Mesendoderm (in vitro differentiated cells): ENCODE measurements at regions not wholly inside any gene's neighbourhood (a gene's known extent, or its start where the extent isn't known, plus 50 kb on each side); places are given as distances from the start of the nearest gene placed in this dataset.

ENCODE experiments used
- DNase-seq: peaks from one replicate; pipeline ENCODE4 v3.0.0; 2013
- H2AK5ac ChIP-seq: 2 replicates; pipeline ENCODE4 v1.6.1; 2013; ENCODE audit warnings: low read length, inconsistent platforms
- H2BK120ac ChIP-seq: 2 replicates; pipeline ENCODE4 v1.6.1; 2013; ENCODE audit warnings: low read depth, mild to moderate bottlenecking, low read length, moderate library complexity, mixed read lengths
- H2BK15ac ChIP-seq: replicated peaks from 2 replicates; pipeline ENCODE4 v1.6.1; 2013; ENCODE audit warnings: low read depth, mild to moderate bottlenecking, moderate library complexity
- H2BK5ac ChIP-seq: 2 replicates; pipeline ENCODE4 v1.6.1; 2013; ENCODE audit warnings: low read length, inconsistent platforms
- H3K18ac ChIP-seq: 2 replicates; pipeline ENCODE4 v1.6.1; 2013; ENCODE audit warnings: mild to moderate bottlenecking, low read length, mixed read lengths
- H3K23ac ChIP-seq: one replicate; pipeline ENCODE4 v1.6.1; 2013; ENCODE audit warnings: low read length
- H3K27ac ChIP-seq: 2 replicates; pipeline ENCODE4 v1.5.1; 2013; ENCODE audit warnings: low read depth, mild to moderate bottlenecking, inconsistent platforms, low read length, moderate library complexity
- H3K27me3 ChIP-seq: 2 replicates; pipeline ENCODE4 v1.6.1; 2013; ENCODE audit warnings: low read length, control low read depth, mild to moderate bottlenecking, inconsistent platforms; ENCODE audit not compliant: insufficient read depth, poor library complexity
- H3K36me3 ChIP-seq: 2 replicates; pipeline ENCODE4 v1.6.1; 2013; ENCODE audit warnings: low read length, inconsistent platforms; ENCODE audit not compliant: control insufficient read depth, insufficient read depth
- H3K4ac ChIP-seq: one replicate; pipeline ENCODE4 v1.6.1; 2013; ENCODE audit warnings: low read depth, mild to moderate bottlenecking, low read length, moderate library complexity
- H3K4me1 ChIP-seq: 2 replicates; pipeline ENCODE4 v1.6.1; 2013; ENCODE audit warnings: low read depth, low read length, inconsistent platforms; ENCODE audit not compliant: control insufficient read depth
- H3K4me2 ChIP-seq: 2 replicates; pipeline ENCODE4 v1.6.1; 2013; ENCODE audit warnings: low read length
- H3K4me3 ChIP-seq: 2 replicates; pipeline ENCODE4 v1.5.1; 2013; ENCODE audit warnings: mild to moderate bottlenecking, low read length
- H3K56ac ChIP-seq: one replicate; pipeline ENCODE4 v1.6.1; 2013; ENCODE audit warnings: low read length
- H3K79me1 ChIP-seq: 2 replicates; pipeline ENCODE4 v1.6.1; 2013; ENCODE audit warnings: low read length, inconsistent platforms
- H3K79me2 ChIP-seq: 2 replicates; pipeline ENCODE4 v1.6.1; 2013; ENCODE audit warnings: mild to moderate bottlenecking, low read length; ENCODE audit not compliant: control insufficient read depth, insufficient read depth
- H3K9ac ChIP-seq: 2 replicates; pipeline ENCODE4 v1.6.1; 2013; ENCODE audit warnings: low read length, inconsistent platforms
- H4K5ac ChIP-seq: one replicate; pipeline ENCODE4 v1.6.1; 2013; ENCODE audit warnings: low read length
- H4K8ac ChIP-seq: one replicate; pipeline ENCODE4 v1.6.1; 2013; ENCODE audit warnings: low read depth, mild to moderate bottlenecking, control low read depth, low read length, moderate library complexity
- WGBS: extraction: QIAGEN DNeasy Blood & Tissue Kit; methylation state at CpG from one replicate; pipeline ENCODE4 v1.1.7; 2013; ENCODE audit warnings: low lambda C conversion rate, missing lambda C conversion rate; ENCODE audit not compliant: insufficient coverage; ENCODE audit errors: extremely low coverage; 5-methylcytosine and 5-hydroxymethylcytosine counted together

DNA sequence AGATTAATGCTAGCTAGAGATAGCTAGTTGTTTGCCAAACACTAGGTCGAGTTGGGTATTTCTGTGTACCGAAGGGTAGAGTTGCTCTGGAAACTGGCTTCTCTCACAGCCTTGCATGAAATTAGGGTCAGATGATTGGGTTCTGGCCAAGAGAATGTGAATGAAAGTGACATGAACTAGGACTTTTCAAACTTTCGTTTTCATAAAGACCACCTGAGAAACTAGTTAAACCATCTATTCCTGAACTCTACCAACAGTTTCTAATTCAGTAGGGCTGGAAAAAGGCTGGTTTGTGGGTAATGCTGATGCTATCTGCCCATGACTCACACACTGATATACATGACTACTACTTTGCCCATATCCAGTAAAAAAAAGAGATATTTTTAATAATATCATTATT is 157.6 kb downstream of the GASK1B start:
- Histone ChIP-seq H3K36me3 (no peaks in the 10 kb centered on the region), H4K8ac (no peak overlapping the region), H2AK5ac (no peak overlapping the region), H3K4me2 (no peak overlapping the region), H3K9ac (no peak overlapping the region), H2BK5ac (no peak overlapping the region), H3K18ac (no peak overlapping the region), H2BK15ac (no peak overlapping the region), H3K79me1 (no peaks in the 10 kb centered on the region), H4K5ac (no peak overlapping the region), H3K79me2 (no peaks in the 10 kb centered on the region), H3K4me1 (no peaks in the 10 kb centered on the region), H3K27me3 (no peaks in the 10 kb centered on the region), H3K23ac (no peak overlapping the region), H3K56ac (no peak overlapping the region), H3K27ac (no peak overlapping the region), H2BK120ac (no peak overlapping the region), H3K4ac (no peak overlapping the region), H3K4me3 (no peak overlapping the region)
- no peak for DNase-seq
- WGBS: no CpG with 5 or more reads among the region's 3 CpGs

DNA sequence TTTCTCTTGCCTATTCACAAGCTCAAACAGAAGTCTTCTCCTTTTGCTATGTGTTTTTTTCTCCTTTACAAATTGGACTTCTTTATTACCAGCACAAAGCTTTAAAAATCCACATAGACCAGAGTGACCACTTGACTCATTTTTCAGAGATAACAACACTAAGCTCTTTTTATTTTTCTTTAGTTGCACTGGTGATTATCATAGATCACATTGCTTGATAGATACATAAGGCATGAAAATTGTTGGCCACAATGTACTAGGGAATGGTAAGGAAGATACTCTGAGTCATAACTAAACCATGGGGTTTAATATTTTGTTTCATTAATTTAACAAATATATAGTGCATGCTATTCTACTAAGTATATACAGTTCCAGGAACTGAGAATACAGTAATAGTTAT is 159.0 kb downstream of the GASK1B start:
- Histone ChIP-seq H3K4me2 (no peak overlapping the region), H3K56ac (no peak overlapping the region), H3K27ac (no peak overlapping the region), H3K9ac (no peak overlapping the region), H3K18ac (no peak overlapping the region), H2BK15ac (no peak overlapping the region), H3K4me3 (no peak overlapping the region), H2BK120ac (no peak overlapping the region), H4K5ac (no peak overlapping the region), H2BK5ac (no peak overlapping the region), H3K36me3 (no peaks in the 10 kb centered on the region), H3K4ac (no peak overlapping the region), H2AK5ac (no peak overlapping the region), H3K4me1 (no peaks in the 10 kb centered on the region), H3K79me1 (no peaks in the 10 kb centered on the region), H3K23ac (no peak overlapping the region), H3K79me2 (no peaks in the 10 kb centered on the region), H4K8ac (no peak overlapping the region), H3K27me3 (no peaks in the 10 kb centered on the region)
- DNase-seq: no peak

DNA sequence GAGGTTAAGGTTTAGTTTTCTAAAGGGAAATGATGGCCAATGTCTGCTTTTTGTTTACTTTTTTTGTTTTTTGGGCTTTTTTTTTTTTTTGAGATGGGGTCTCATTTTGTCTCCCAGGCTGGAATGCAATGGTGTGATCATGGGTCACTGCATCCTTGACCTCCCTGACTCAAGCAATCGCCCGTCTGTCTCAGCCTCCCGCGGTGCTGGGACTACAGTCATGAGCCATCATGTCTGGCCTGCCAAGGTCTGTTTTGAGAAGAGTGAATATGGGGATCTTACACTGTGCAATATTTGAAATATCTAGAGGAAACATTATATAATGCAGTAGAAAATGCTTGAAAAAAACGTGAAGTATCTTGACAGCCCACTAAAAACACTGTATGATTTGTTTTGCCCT is 162.5 kb downstream of the GASK1B start:
- Histone ChIP-seq H3K79me2 (no peaks in the 10 kb centered on the region), H2BK120ac (no peak overlapping the region), H3K27me3 (no peaks in the 10 kb centered on the region), H3K56ac (no peak overlapping the region), H4K8ac (no peak overlapping the region), H4K5ac (no peak overlapping the region), H2BK5ac (no peak overlapping the region), H2AK5ac (no peak overlapping the region), H3K4me2 (no peak overlapping the region), H3K9ac (no peak overlapping the region), H2BK15ac (no peak overlapping the region), H3K79me1 (no peaks in the 10 kb centered on the region), H3K4me3 (no peak overlapping the region), H3K36me3 (no peaks in the 10 kb centered on the region), H3K4ac (no peak overlapping the region), H3K27ac (no peak overlapping the region), H3K18ac (no peak overlapping the region), H3K23ac (no peak overlapping the region), H3K4me1 (no peaks in the 10 kb centered on the region)
- no CpG with 5 or more reads among the region's 5 CpGs for WGBS
- DNase-seq: no peak

DNA sequence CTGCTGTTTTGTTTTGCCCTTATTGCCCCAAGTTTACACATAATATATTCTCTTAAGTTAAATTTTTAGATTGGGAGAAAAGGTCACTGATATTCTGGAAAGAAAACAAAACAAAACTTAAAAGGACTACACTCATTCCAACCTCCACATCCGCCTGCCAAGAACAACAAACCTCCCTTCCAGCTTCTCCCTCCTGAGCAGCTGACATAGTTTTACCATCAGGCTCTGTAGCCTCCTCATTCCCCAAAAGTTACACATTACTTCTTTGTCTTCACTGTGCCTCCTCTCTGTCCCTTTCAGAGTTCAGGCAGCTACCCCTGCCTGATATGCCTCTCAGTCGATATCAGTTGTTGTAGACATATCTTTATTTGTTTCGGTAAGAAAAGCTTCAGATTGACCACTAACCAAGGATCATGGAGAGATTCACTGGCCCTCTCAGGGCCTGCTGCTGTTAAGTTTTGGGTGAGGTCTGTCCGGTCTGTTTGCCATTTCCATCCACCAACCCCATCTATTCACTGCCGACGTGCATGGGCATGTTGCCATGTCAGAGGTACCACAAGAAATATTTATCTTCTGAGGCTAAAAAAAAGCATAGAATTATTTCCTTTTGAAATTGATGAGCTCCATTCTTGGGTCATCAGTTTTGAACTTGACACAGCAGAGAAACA is 164.1 kb downstream of the GASK1B start:
- H3K23ac ChIP-seq: no peak overlapping the region
- no peak overlapping the region for H3K18ac ChIP-seq
- H3K27me3 ChIP-seq: no peaks in the 10 kb centered on the region
- no peaks in the 10 kb centered on the region for H3K79me2 ChIP-seq
- no peak overlapping the region for H2AK5ac ChIP-seq
- no peak for DNase-seq
- peak overlapping the region; percentile 1 for H4K8ac ChIP-seq
- no peak overlapping the region for H2BK15ac ChIP-seq
- no CpG with 5 or more reads among the region's 6 CpGs for WGBS
- no peak overlapping the region for H4K5ac ChIP-seq
- H3K4me3 ChIP-seq: no peak overlapping the region
- no peak overlapping the region for H2BK5ac ChIP-seq
- H3K79me1 ChIP-seq: no peaks in the 10 kb centered on the region
- H3K4me1 ChIP-seq: no peaks in the 10 kb centered on the region
- no peaks in the 10 kb centered on the region for H3K36me3 ChIP-seq
- no peak overlapping the region for H3K9ac ChIP-seq
- no peak overlapping the region for H3K4ac ChIP-seq
- no peak overlapping the region for H2BK120ac ChIP-seq
- no peak overlapping the region for H3K27ac ChIP-seq
- H3K56ac ChIP-seq: no peak overlapping the region
- no peak overlapping the region for H3K4me2 ChIP-seq

DNA sequence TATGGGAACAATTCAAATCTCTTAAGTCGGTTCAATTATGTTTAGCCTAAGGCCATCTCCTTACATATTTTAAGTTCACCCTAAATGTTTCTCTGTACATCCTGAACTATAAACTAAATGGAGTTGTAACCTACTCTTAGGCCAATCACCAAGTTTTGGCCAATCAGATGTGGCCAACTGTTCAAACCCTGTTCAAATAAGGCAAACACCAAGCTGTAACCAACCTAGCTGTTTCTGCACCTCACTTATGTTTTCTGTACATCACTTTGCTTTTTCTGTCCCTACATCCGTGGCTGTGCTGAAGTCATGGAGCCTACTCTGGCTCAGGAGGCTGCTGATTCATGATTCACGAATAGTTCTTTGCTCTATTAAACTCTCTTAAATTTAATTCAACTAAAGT is 165.3 kb downstream of the GASK1B start:
- Histone ChIP-seq H3K18ac (no peak overlapping the region), H3K9ac (no peak overlapping the region), H3K27me3 (no peaks in the 10 kb centered on the region), H3K36me3 (no peaks in the 10 kb centered on the region), H3K4me2 (no peak overlapping the region), H2BK5ac (no peak overlapping the region), H4K8ac (no peak overlapping the region), H4K5ac (no peak overlapping the region), H3K23ac (no peak overlapping the region), H3K4ac (no peak overlapping the region), H3K4me1 (no peaks in the 10 kb centered on the region), H2BK15ac (no peak overlapping the region), H2BK120ac (no peak overlapping the region), H3K4me3 (no peak overlapping the region), H3K79me2 (no peaks in the 10 kb centered on the region), H3K79me1 (no peaks in the 10 kb centered on the region), H2AK5ac (no peak overlapping the region), H3K27ac (no peak overlapping the region), H3K56ac (no peak overlapping the region)
- WGBS: no CpG with 5 or more reads among the region's 3 CpGs
- no peak for DNase-seq

- H3K4me3 ChIP-seq: no peak overlapping the region
- no peak overlapping the region for H3K56ac ChIP-seq
- no peak overlapping the region for H3K27ac ChIP-seq
- H3K4ac ChIP-seq: no peak overlapping the region
- no peak overlapping the region for H3K4me2 ChIP-seq
- no peaks in the 10 kb centered on the region for H3K4me1 ChIP-seq
- H3K23ac ChIP-seq: no peak overlapping the region
- H2BK120ac ChIP-seq: no peak overlapping the region
- H3K79me1 ChIP-seq: no peaks in the 10 kb centered on the region
- H3K18ac ChIP-seq: no peak overlapping the region
- H3K79me2 ChIP-seq: no peaks in the 10 kb centered on the region
- H3K9ac ChIP-seq: no peak overlapping the region
- H2BK15ac ChIP-seq: no peak overlapping the region
- no peak for DNase-seq
- H4K5ac ChIP-seq: no peak overlapping the region
- no peaks in the 10 kb centered on the region for H3K27me3 ChIP-seq
- H2AK5ac ChIP-seq: no peak overlapping the region
- H2BK5ac ChIP-seq: no peak overlapping the region
- no peak overlapping the region for H4K8ac ChIP-seq
- no peaks in the 10 kb centered on the region for H3K36me3 ChIP-seq
These were observed 165.8 kb downstream of the GASK1B start for GRCh38 chr4:158006990-158007389.
